Thyroid gland (tissue), 4 donors: ENCODE measurements at regions not wholly inside any gene's neighbourhood (a gene's known extent, or its start where the extent isn't known, plus 50 kb on each side); places are given as distances from the start of the nearest gene placed in this dataset.

Experiments
- DNase-seq, 2 donors: peaks; one replicate each; pipeline ENCODE4 v3.0.0-alpha.2; 2019
- H3K27ac ChIP-seq, 3 donors: fragments of 200-600 bp; sonication (generic); 1 replicate in 2 of 3; 2 replicates in 1 of 3; pipeline ENCODE4 v1.5.1; 2016 to 2019; ENCODE audit warnings: mild to moderate bottlenecking in 1 of 3, moderate library complexity in 1 of 3
- H3K27me3 ChIP-seq: fragments of 200-600 bp; sonication (generic); one replicate; pipeline ENCODE4 v1.5.1; 2019
- H3K36me3 ChIP-seq, 2 donors: fragments of 200-600 bp; sonication (generic); one replicate each; pipeline ENCODE4 v1.5.1; 2016 to 2019
- H3K4me1 ChIP-seq, 2 donors: fragments of 200-600 bp; sonication (generic); one replicate each; pipeline ENCODE4 v1.5.1; 2017 to 2019
- H3K4me3 ChIP-seq, 3 donors: fragments of 200-600 bp; sonication (generic); replicated peaks in 1 of 3; 1 replicate in 2 of 3; 2 replicates in 1 of 3; pipeline ENCODE4 v1.5.1; 2016; ENCODE audit warnings: mild to moderate bottlenecking in 1 of 3
- H3K9me3 ChIP-seq: fragments of 200-600 bp; sonication (generic); one replicate; pipeline ENCODE4 v1.5.1; 2017
- POLR2A ChIP-seq, 2 donors: fragments of 450-650 bp; IDR thresholded peaks; one replicate each; pipeline ENCODE4 v1.6.1; 2017; ENCODE audit warnings: antibody characterized with exemption in 2 of 2, mild to moderate bottlenecking in 2 of 2, moderate library complexity in 1 of 2
- WGBS, 2 donors: methylation state at CpG; one replicate each; pipeline ENCODE4 v1.1.5; 2017; 5-methylcytosine and 5-hydroxymethylcytosine counted together
- intact Hi-C: fragments of 100-400 bp; cut with DNase I; formaldehyde crosslinking; loops from one replicate; pipeline ENCODE4 v1.15.1; 2023
- TF ChIP-seq, protein P1 (sequence below), 6 experiments: fragments of 200-600 bp in 3 of 6; fragments of 450-650 bp in 3 of 6; sonication (generic) in 3 of 6; IDR thresholded peaks; one replicate each; pipeline ENCODE4 v1.5.1; 2016 to 2019; ENCODE audit warnings: antibody characterized with exemption in 6 of 6, mild to moderate bottlenecking in 2 of 6, inconsistent platforms in 1 of 6, moderate library complexity in 1 of 6

DNA sequence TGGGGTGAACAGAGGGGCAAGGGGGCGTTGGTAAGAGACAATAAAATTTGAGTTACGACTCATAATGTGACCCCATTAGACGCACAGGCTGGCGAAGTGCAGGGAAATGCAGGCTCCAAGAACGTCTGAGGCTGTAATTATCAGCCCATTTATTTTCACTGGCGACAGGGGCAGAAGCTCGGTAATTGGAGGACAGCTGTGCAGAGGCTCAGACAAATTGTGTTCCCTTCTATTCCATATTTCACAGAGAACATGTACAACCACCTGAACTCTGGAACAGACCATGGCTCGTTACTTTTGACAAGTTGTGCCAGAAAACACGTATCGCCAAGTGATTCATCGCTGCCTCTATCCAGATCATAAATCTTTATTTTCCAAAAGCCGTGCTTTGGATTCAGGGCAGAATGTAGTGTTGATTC lies 137.3 kb upstream of the FRMD4A start:
- Histone ChIP-seq H3K9me3 (no peaks in the 10 kb centered on the region), H3K4me1 (peaks cover 0 to 5% of the 10 kb centered on the region in 2 donors), H3K27me3 (no peaks in the 10 kb centered on the region), H3K27ac (no peak overlapping the region), H3K4me3 (no peak overlapping the region), H3K36me3 (no peaks in the 10 kb centered on the region)
- TF ChIP-seq POLR2A (IDR thresholded peaks at IDR 0.05) = no peak
- TF ChIP-seq, protein P1, sequence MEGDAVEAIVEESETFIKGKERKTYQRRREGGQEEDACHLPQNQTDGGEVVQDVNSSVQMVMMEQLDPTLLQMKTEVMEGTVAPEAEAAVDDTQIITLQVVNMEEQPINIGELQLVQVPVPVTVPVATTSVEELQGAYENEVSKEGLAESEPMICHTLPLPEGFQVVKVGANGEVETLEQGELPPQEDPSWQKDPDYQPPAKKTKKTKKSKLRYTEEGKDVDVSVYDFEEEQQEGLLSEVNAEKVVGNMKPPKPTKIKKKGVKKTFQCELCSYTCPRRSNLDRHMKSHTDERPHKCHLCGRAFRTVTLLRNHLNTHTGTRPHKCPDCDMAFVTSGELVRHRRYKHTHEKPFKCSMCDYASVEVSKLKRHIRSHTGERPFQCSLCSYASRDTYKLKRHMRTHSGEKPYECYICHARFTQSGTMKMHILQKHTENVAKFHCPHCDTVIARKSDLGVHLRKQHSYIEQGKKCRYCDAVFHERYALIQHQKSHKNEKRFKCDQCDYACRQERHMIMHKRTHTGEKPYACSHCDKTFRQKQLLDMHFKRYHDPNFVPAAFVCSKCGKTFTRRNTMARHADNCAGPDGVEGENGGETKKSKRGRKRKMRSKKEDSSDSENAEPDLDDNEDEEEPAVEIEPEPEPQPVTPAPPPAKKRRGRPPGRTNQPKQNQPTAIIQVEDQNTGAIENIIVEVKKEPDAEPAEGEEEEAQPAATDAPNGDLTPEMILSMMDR (IDR thresholded peaks at IDR 0.05) = no peak
- no peak for DNase-seq
- WGBS, 2 donors = 72 to 91% methylated on average over 12 of the region's 12 CpGs
- intact Hi-C loops = no loop called here

DNA sequence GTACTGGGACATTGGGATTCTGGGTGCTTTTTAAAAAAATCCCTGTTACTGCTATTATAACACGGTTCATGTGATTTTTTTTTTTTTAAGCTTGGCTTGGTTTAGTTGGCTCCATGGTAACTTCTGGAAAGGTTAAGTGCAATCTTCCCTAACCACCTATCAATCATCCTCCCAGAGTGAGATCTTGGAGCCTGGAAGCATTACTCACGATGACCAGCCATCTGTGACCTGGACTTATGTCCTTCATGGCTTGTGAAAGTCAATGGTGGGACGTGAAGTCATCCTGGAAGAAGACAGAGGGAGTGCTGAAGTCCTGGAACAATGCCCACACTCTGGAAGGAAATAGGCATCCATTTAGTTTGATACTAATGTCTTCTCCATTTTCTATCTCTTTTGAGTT lies 135.5 kb upstream of the FRMD4A start:
- TF ChIP-seq, protein P1 (IDR thresholded peaks at IDR 0.05) = no peak
- TF ChIP-seq POLR2A (IDR thresholded peaks at IDR 0.05) = no peak
- WGBS, 2 donors = 6 to 17% methylated on average over 3 of the region's 3 CpGs
- DNase-seq = peak; percentile 51 to 55
- Histone ChIP-seq H3K27ac (no peak overlapping the region), H3K4me3 (no peak overlapping the region), H3K4me1 (peaks cover 0 to 5% of the 10 kb centered on the region in 2 donors), H3K36me3 (no peaks in the 10 kb centered on the region), H3K9me3 (no peaks in the 10 kb centered on the region), H3K27me3 (no peaks in the 10 kb centered on the region)
- intact Hi-C loops = no loop called here

DNA sequence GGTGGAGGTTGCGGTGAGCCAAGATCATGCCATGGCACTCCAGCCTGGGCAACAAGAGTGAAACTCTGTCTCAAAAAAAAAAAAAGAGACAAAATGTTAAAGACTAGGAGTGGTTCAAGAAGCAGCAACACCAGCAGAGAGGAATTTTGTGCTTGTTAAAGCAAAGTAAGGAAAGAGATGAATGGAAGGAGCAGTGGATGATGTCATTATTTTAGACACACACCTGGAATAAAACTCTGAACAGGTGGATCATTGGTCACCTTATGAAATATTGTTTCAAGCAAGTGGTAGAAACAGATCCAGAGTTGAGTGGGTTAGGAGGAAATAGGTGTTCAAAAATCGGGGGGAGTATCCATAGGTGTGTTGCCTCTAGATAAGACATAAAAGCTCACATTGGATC lies 129.7 kb upstream of the FRMD4A start:
- TF ChIP-seq, protein P1 (IDR thresholded peaks at IDR 0.05) = no peak
- no peak for TF ChIP-seq POLR2A (IDR thresholded peaks at IDR 0.05)
- no peak for DNase-seq
- Histone ChIP-seq H3K27me3 (no peaks in the 10 kb centered on the region), H3K9me3 (no peaks in the 10 kb centered on the region), H3K36me3 (no peaks in the 10 kb centered on the region), H3K4me3 (no peak overlapping the region), H3K27ac (no peak overlapping the region), H3K4me1 (no peaks in the 10 kb centered on the region)
- 92 to 94% methylated on average over 2 of the region's 2 CpGs for WGBS, 2 donors
- intact Hi-C loops = no loop called here

DNA sequence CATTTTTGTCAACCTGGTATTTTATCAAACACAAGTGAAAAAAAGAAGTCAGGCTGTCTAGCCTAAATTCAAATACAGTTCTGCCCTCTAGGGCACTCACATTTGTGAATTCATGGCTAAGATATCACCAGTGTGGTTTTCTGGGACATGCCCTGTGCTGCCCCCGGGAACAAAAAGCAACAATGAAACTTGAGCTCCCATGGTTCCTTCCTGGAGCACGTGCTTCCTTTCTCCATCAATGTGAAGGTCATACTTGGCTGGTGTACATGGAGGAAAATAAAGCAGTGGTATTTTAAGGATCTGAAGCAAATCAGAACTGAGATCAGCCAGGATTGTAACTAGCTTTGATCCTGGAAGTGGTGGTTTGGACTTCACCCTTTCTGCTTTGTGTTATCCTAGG lies 128.9 kb upstream of the FRMD4A start:
- Histone ChIP-seq H3K4me3 (no peak overlapping the region), H3K27me3 (no peaks in the 10 kb centered on the region), H3K36me3 (no peaks in the 10 kb centered on the region), H3K9me3 (no peaks in the 10 kb centered on the region), H3K4me1 (no peaks in the 10 kb centered on the region), H3K27ac (no peak overlapping the region)
- WGBS, 2 donors = 13 to 25% methylated on average over 2 of the region's 2 CpGs
- DNase-seq = no peak
- intact Hi-C loops = no loop called here
- TF ChIP-seq POLR2A (IDR thresholded peaks at IDR 0.05) = no peak
- TF ChIP-seq, protein P1 (IDR thresholded peaks at IDR 0.05) = no peak

DNA sequence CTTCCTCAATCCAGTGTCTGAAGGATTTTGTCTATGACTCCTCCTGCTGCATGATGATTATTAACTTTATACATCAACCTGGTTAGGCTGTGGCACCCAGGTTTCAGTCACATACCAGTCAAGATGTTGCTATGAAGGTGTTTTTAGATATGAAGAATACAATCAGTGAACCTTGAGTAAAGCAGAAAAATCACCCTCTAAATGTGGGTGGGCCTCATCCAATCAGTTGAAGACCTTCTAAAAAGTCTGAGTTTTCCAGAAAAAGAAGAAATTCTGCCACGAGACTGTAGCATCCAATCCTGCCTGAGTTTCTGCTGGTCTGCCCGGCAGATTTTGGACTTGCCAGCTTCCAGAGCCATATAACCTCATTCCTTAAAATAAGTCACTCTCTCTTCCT lies 126.1 kb upstream of the FRMD4A start:
- intact Hi-C loops = no loop called here
- Histone ChIP-seq H3K4me1 (no peaks in the 10 kb centered on the region), H3K27me3 (no peaks in the 10 kb centered on the region), H3K4me3 (no peak overlapping the region), H3K36me3 (no peaks in the 10 kb centered on the region), H3K9me3 (no peaks in the 10 kb centered on the region), H3K27ac (no peak overlapping the region)
- WGBS, 2 donors = 85 to 87% methylated on average over 2 of the region's 2 CpGs
- TF ChIP-seq, protein P1 (IDR thresholded peaks at IDR 0.05) = no peak
- no peak for TF ChIP-seq POLR2A (IDR thresholded peaks at IDR 0.05)
- DNase-seq = no peak
